ENCODE measurements at regions not wholly inside any gene's neighbourhood (a gene's known extent, or its start where the extent isn't known, plus 50 kb on each side); places are given as distances from the start of the nearest gene placed in this dataset.

DNA sequence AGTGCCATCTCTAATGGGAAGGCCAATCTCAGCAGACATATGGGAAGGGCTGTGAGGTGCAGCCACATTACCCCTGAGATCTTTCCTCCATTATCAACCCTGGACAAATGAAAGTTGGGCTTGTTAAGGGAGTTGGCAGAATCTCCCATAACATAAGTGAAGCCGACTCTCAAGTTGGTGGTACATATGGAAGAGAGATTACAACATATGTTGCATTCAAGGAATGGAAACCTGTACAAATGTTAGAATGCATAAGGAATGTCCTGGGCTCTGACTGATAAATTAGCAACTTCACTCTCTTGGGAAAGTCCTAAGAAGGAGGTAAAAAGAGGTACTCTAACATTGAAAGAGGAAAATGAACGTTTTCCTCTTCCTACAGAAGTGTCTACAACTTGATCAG, 288.7 kb downstream of the IL20RB start:
- TF ChIP-seq CTCF (IDR thresholded peaks at IDR 0.05), result no peak
- no peak for TF ChIP-seq POLR2A (IDR thresholded peaks at IDR 0.05)
